ENCODE measurements at regions not wholly inside any gene's neighbourhood (a gene's known extent, or its start where the extent isn't known, plus 50 kb on each side); places are given as distances from the start of the nearest gene placed in this dataset.

GRCh38 chrX:112947981-112948615 lies 107.5 kb upstream of the AMOT start:
- Histone ChIP-seq H3K27me3 (ENCODE audit: control insufficient read depth in 1 of 2, insufficient read depth in 2 of 2, low read length in 2 of 2) (no peaks in the 10 kb centered on the region), H3K79me2 (ENCODE audit: insufficient read depth, low read length) (no peaks in the 10 kb centered on the region), H2AFZ (ENCODE audit: low read length) (no peak overlapping the region), H3K4me1 (ENCODE audit: insufficient read depth, low read length) (no peaks in the 10 kb centered on the region), H3K27ac (ENCODE audit: extremely low read length, insufficient read depth, low read length) (no peak overlapping the region), H3K9me3 (ENCODE audit: low read length) (no peaks in the 10 kb centered on the region), H3K4me3 (replicated peaks in 1 of 3; ENCODE audit: insufficient read depth in 1 of 3, low read depth in 2 of 3, low read length in 3 of 3) (no peak overlapping the region), H3K9ac (ENCODE audit: insufficient read depth, low read depth, low read length) (no peak overlapping the region), H4K20me1 (ENCODE audit: insufficient read depth, low read length) (no peaks in the 10 kb centered on the region), H3K36me3 (replicated peaks in 1 of 2; ENCODE audit: control insufficient read depth in 1 of 2, insufficient read depth in 2 of 2, low read length in 2 of 2) (no peaks in the 10 kb centered on the region), H3K4me2 (ENCODE audit: low read depth, low read length) (no peak overlapping the region)
- BruUV-seq (replicated peaks): no TSS peak
- ChIA-PET CTCF (ENCODE audit: low intra/inter-chr PET ratio, low total read pairs) (no interaction called here), POLR2A (no interaction called here)
- no peak for ATAC-seq
- FAIRE-seq: no peak
- no peak for TF ChIP-seq SMC3 (IDR thresholded peaks at IDR 0.05; ENCODE audit: low read length)
- no peak for TF ChIP-seq MTERF4 (CRISPR knock-in tag; IDR thresholded peaks at IDR 0.05)
- TF ChIP-seq ZNF567 (CRISPR knock-in tag; IDR thresholded peaks at IDR 0.05; ENCODE audit: borderline replicate concordance): no peak
- TF ChIP-seq SKI (IDR thresholded peaks at IDR 0.05; ENCODE audit: partially characterized antibody): no peak
- TF ChIP-seq ZSCAN5A (CRISPR knock-in tag; IDR thresholded peaks at IDR 0.05; ENCODE audit: borderline replicate concordance): no peak
- no peak for TF ChIP-seq ZNF260 (CRISPR knock-in tag; IDR thresholded peaks at IDR 0.05; ENCODE audit: borderline replicate concordance, low read depth)
- TF ChIP-seq ZNF776 (CRISPR knock-in tag; IDR thresholded peaks at IDR 0.05): no peak
- no peak for TF ChIP-seq ZNF530 (CRISPR knock-in tag; IDR thresholded peaks at IDR 0.05; ENCODE audit: low read depth)
- no peak for TF ChIP-seq ZNF512B (CRISPR knock-in tag; IDR thresholded peaks at IDR 0.05; ENCODE audit: borderline replicate concordance)
- TF ChIP-seq RCOR2 (CRISPR knock-in tag; IDR thresholded peaks at IDR 0.05): no peak
- TF ChIP-seq PHF20 (CRISPR knock-in tag; IDR thresholded peaks at IDR 0.05): no peak
- no peak for TF ChIP-seq SALL2 (CRISPR knock-in tag; IDR thresholded peaks at IDR 0.05)
- no peak for TF ChIP-seq ZNF432 (CRISPR knock-in tag; IDR thresholded peaks at IDR 0.05; ENCODE audit: borderline replicate concordance)
- no peak for TF ChIP-seq MAFF (IDR thresholded peaks at IDR 0.05; ENCODE audit: low read depth, low read length)
- no peak for TF ChIP-seq AGO1 (IDR thresholded peaks at IDR 0.05; ENCODE audit: low read depth, low read length, poor library complexity, severe bottlenecking)
- TF ChIP-seq ZFAT (CRISPR knock-in tag; conservative IDR thresholded peaks at IDR 0.05): no peak
- TF ChIP-seq ZNF782 (CRISPR knock-in tag; IDR thresholded peaks at IDR 0.05; ENCODE audit: borderline replicate concordance): no peak
- no peak for TF ChIP-seq ARID3A (IDR thresholded peaks at IDR 0.05; ENCODE audit: low read depth, low read length)
- no peak for TF ChIP-seq ZNF333 (CRISPR knock-in tag; IDR thresholded peaks at IDR 0.05; ENCODE audit: borderline replicate concordance)
- no peak for DNase-seq (ENCODE audit: low spot score)
- intact Hi-C loops (cut with micrococcal nuclease; ENCODE audit: unreplicated experiment) (no loop called here), in situ Hi-C loops (cut with HindIII; ENCODE audit: extremely low pct_ligation_motif_present, low pct_unique_long_range_greater_than_20kb) (no loop called here)
- WGBS (ENCODE audit: low lambda C conversion rate): 4% methylated on average over 2 of the region's 2 CpGs
